Vagina (tissue), 2 donors: ENCODE measurements at regions not wholly inside any gene's neighbourhood (a gene's known extent, or its start where the extent isn't known, plus 50 kb on each side); places are given as distances from the start of the nearest gene placed in this dataset.

ENCODE experiments used
- POLR2A ChIP-seq, 2 donors: fragments of 450-650 bp; IDR thresholded peaks; one replicate each; pipeline ENCODE4 v1.6.1; 2017; ENCODE audit warnings: antibody characterized with exemption in 2 of 2, mild to moderate bottlenecking in 2 of 2, moderate library complexity in 2 of 2
- TF ChIP-seq, protein P1 (sequence below), 3 experiments: fragments of 450-650 bp in 2 of 3; fragments of 200-600 bp in 1 of 3; sonication (generic) in 1 of 3; IDR thresholded peaks; one replicate each; pipeline ENCODE4 v1.5.1; 2017 to 2019; ENCODE audit warnings: antibody characterized with exemption in 3 of 3, mild to moderate bottlenecking in 2 of 3, moderate library complexity in 2 of 3

DNA sequence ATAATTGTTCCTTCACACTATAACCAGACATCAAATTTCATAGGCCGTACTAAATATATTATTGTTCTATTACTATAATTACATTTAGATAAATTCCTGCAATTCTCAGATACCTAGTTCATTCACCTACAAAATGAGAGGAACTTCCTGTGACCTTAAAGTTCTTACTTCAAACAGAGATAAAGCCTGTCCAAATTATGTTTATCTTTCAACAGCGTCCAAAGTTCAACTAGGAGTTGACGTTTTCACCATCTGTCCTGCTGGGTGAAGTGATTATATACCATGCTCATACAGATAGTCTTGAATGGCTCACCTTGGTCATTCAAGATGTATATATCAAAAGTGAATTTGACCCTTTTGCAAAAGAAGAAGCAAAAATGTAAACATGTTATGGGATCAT, 440.6 kb downstream of the CDH8 start:
- TF ChIP-seq, protein P1, sequence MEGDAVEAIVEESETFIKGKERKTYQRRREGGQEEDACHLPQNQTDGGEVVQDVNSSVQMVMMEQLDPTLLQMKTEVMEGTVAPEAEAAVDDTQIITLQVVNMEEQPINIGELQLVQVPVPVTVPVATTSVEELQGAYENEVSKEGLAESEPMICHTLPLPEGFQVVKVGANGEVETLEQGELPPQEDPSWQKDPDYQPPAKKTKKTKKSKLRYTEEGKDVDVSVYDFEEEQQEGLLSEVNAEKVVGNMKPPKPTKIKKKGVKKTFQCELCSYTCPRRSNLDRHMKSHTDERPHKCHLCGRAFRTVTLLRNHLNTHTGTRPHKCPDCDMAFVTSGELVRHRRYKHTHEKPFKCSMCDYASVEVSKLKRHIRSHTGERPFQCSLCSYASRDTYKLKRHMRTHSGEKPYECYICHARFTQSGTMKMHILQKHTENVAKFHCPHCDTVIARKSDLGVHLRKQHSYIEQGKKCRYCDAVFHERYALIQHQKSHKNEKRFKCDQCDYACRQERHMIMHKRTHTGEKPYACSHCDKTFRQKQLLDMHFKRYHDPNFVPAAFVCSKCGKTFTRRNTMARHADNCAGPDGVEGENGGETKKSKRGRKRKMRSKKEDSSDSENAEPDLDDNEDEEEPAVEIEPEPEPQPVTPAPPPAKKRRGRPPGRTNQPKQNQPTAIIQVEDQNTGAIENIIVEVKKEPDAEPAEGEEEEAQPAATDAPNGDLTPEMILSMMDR (IDR thresholded peaks at IDR 0.05): no peak
- TF ChIP-seq POLR2A (IDR thresholded peaks at IDR 0.05): no peak
